GM18870 (cell line): ENCODE measurements at regions not wholly inside any gene's neighbourhood (a gene's known extent, or its start where the extent isn't known, plus 50 kb on each side); places are given as distances from the start of the nearest gene placed in this dataset.
"Not testable (repeated sequence)": the region's sequence is repeated elsewhere in the genome, so short reads cannot be mapped to it uniquely, and the experiment has no call there.

ENCODE experiments used
- ATAC-seq: cut with Tn5 transposase; IDR thresholded peaks from one replicate; pipeline ENCODE4 v1.9.1; 2021; ENCODE audit warnings: moderate library complexity; ENCODE audit not compliant: unreplicated experiment

- no peak for ATAC-seq
Observed at GRCh38 chr11:42802201-42802899, 509.4 kb upstream of the API5 start.

DNA sequence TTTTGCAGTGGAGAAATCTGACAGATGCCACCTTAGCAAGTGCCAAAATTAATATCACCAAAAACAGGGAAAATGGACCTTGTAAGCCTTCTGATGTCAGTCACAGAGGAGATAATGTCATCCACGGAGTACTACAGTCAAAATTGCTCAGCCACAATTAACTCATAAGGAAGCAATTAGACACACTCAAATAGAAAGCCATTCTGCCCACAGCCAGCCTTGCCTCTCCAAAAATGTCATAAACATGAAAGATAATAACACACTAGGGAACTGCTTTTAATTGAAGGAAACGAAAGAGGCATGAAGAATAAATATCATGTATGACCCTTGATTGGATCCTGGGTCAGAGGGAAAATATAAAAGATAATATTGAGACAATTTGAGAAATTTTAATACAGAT, 505.6 kb upstream of the API5 start:
- ATAC-seq = no peak

GRCh38 chr11:42812361-42812760, 499.4 kb upstream of the API5 start:
- no peak for ATAC-seq

- ATAC-seq = no peak
Observed at GRCh38 chr11:42812960-42813359, 498.8 kb upstream of the API5 start.

GRCh38 chr11:42816471-42816870, 495.3 kb upstream of the API5 start:
- ATAC-seq = no peak

GRCh38 chr11:42819126-42819525, 492.7 kb upstream of the API5 start:
- ATAC-seq = no peak

DNA sequence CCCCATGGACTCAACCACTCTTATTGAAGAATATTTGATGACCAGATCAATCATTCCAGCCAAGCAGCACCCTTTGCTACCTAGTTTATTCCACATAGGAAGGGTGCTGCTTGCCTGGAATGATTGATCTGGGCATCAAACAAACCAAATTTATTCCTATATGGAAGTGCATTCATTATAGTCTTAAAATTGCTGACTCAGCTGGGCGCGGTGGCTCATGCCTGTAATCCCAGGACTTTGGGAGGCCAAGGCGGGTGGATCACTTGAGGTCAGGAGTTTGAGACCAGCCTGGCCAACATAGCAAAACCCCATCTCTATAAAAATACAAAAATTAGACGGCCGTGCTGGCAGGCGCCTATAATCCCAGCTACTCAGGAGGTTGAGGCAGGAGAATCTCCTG, 489.6 kb upstream of the API5 start:
- ATAC-seq = not testable (repeated sequence)

DNA sequence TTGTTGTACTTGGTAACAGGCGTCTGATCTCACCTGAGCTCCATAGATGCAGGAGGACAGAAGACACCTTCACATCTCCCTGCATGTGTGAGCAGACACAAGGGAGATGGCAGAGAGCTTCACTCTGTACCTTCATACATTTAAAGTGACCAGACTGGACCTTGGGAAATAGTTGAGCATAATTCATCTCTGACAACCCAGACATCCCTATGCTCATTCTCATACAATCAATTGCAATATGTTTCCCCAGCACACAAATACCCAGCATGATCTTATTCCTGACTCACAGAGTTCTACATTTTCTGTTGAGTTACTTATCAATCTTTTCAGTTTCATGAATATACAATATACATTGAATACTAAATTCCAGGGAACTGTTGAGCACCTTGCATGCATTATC, 488.2 kb upstream of the API5 start:
- no peak for ATAC-seq

- no peak for ATAC-seq
Observed at GRCh38 chr11:42824067-42824466, 487.7 kb upstream of the API5 start.

GRCh38 chr11:42825598-42825997, 486.2 kb upstream of the API5 start:
- no peak for ATAC-seq

GRCh38 chr11:42827845-42828244, 484.0 kb upstream of the API5 start:
- ATAC-seq = no peak

GRCh38 chr11:42837994-42838393, 473.8 kb upstream of the API5 start:
- no peak for ATAC-seq

GRCh38 chr11:42840176-42840829, 471.5 kb upstream of the API5 start:
- ATAC-seq = peak; percentile 96

DNA sequence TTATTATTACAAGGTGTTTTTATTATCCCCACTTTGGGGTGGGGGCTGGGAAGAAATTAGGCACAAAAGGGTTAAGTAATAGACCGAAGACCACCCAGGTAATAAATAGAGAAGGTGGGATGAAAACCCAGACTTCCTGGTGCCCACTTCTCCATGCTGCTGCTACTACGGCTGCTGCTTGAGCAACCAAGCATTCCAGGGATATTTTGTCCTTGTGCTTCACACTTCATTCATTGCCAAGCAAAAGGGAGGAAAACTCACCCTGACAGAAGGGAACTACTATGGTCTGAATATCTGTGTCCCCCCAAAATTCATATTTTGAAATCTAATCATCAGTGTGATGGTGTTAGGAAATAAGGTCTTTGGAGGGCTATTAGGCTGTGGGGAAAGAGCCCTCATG, 470.9 kb upstream of the API5 start:
- no peak for ATAC-seq

DNA sequence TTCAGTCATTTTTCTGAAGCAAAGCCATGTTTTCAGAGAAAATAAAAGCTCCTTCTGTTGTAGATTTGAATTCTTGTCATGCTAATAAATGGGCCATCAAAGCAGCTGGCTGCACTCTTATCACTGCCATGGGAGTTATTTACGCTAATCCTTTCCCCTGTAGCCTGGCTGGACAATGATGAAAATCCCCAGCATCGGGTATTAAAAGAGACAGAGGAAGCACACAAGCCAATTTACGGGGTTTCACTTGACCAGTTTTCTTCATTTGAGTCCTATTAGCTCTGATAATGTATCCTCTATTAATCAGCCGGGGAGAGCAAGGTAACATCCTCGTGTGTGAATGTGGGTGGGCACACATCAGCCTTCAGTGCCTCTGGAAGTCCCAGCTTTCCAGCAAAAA, 470.2 kb upstream of the API5 start:
- ATAC-seq = no peak

- no peak for ATAC-seq
Observed at GRCh38 chr11:42849362-42849761, 462.4 kb upstream of the API5 start.

GRCh38 chr11:42857344-42857743, 454.5 kb upstream of the API5 start:
- no peak for ATAC-seq

DNA sequence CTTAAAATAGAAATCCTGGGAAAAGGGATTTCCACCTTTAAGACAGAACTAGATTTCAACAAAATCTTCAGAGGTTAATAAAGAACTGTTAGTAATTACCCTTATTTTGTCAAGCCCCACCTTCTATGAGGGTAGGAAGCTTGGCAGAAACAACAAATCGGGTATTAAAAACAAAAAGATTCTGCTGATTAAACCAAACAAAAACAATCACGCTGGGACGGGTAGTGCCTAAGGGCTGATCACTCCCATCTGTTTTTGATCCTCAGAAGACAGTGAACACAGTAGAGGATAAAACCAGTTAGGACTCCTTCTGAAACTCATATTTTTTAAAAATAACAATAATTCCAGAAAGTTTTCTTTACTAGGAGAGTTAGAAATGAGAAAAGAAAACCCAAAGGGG, 441.3 kb upstream of the API5 start:
- ATAC-seq = no peak

GRCh38 chr11:42873800-42874405, 437.9 kb upstream of the API5 start:
- not testable (repeated sequence) for ATAC-seq

DNA sequence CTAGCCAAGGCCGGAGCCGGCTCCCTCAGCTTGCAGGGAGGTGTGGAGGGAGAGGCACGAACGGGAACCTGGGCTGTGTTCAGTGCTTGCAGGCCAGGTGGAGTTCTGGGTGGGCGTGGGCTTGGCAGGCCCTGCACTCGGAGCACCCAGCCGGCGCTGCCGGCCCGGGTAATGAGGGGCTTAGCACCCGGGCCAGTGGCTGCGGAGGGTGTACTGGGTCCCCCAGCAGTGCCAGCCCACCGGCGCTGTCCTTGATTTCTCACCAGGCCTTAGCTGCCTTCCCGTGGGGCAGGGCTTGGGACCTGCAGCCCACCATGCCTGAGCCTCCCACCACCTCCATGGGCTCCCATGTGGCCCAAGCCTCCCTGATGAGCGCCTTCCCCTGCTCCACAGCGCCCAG, 430.5 kb upstream of the API5 start:
- ATAC-seq = not testable (repeated sequence)

- ATAC-seq = no peak
Observed at GRCh38 chr11:42890773-42891172, 421.0 kb upstream of the API5 start.

DNA sequence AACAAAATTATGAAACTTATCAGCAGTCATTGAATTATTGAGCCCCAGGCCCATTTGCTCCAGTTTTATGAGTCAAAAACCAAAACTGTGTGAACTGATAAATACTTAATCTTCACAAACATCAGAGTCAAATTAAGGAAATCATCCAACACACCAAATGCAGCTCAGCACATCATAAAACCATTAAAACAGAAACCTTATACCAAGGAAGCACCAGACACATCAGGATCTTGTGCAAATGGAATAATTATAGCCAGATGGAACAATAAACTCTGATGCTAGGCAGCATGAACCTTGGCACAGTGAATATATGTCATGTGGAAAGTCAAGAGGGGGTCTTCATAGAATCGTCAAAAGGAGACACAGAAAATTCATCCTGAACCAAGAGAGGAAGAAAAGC, 410.7 kb upstream of the API5 start:
- ATAC-seq = no peak
